Gastrocnemius medialis (tissue), 4 donors: ENCODE measurements at regions not wholly inside any gene's neighbourhood (a gene's known extent, or its start where the extent isn't known, plus 50 kb on each side); places are given as distances from the start of the nearest gene placed in this dataset.

Experiments
- ATAC-seq, 2 donors: fragments of 150-250 bp; one replicate each; pipeline ENCODE4 v1.9.1; 2016
- DNase-seq, 2 donors: peaks; one replicate each; pipeline ENCODE4 v3.0.0-alpha.2; 2019
- H3K27ac ChIP-seq, 4 donors: fragments of 200-600 bp; sonication (generic); 1 replicate in 1 of 4; 2 replicates in 3 of 4; pipeline ENCODE4 v1.5.1; 2016 to 2018; ENCODE audit warnings: mild to moderate bottlenecking in 2 of 4, moderate library complexity in 1 of 4
- H3K27me3 ChIP-seq, 3 donors: fragments of 200-600 bp; sonication (generic) in 2 of 3; 1 replicate in 1 of 3; 2 replicates in 2 of 3; pipeline versions ENCODE4 v1.5.1 to v1.6.0; 2016 to 2019; ENCODE audit warnings: mild to moderate bottlenecking in 1 of 3, moderate library complexity in 1 of 3
- H3K36me3 ChIP-seq, 2 donors: fragments of 200-600 bp; sonication (generic) in 1 of 2; one replicate each; pipeline ENCODE4 v1.5.1; 2017 to 2018
- H3K4me1 ChIP-seq, 2 donors: fragments of 200-600 bp; sonication (generic) in 1 of 2; one replicate each; pipeline ENCODE4 v1.5.1; 2016 to 2017; ENCODE audit warnings: mild to moderate bottlenecking in 2 of 2
- H3K4me3 ChIP-seq, 4 donors: fragments of 200-600 bp; sonication (generic) in 3 of 4; 1 replicate in 1 of 4; 2 replicates in 3 of 4; pipeline ENCODE4 v1.5.1; 2016 to 2019; ENCODE audit warnings: mild to moderate bottlenecking in 2 of 4
- H3K9me3 ChIP-seq, 3 donors: fragments of 200-600 bp; sonication (generic) in 2 of 3; 1 replicate in 1 of 3; 2 replicates in 2 of 3; pipeline ENCODE4 v1.5.1; 2016 to 2019
- POLR2A ChIP-seq, 2 donors: fragments of 450-650 bp; IDR thresholded peaks; one replicate each; pipeline ENCODE4 v1.6.1; 2017; ENCODE audit warnings: antibody characterized with exemption in 2 of 2, mild to moderate bottlenecking in 2 of 2, moderate library complexity in 2 of 2
- in situ Hi-C, 4 donors: fragments of 200-750 bp; cut with MboI; loops; one replicate each; pipeline versions ENCODE4 v1.15.0 to v1.8.0; 2017; ENCODE audit warnings: low sequenced_read_pairs in 4 of 4
- intact Hi-C: fragments of 100-400 bp; cut with DNase I; formaldehyde crosslinking; loops from one replicate; pipeline ENCODE4 v1.15.1; 2023; ENCODE audit warnings: low total_unique reads
- TF ChIP-seq, protein P1 (sequence below), 5 experiments: fragments of 450-650 bp in 3 of 5; fragments of 200-600 bp in 2 of 5; sonication (generic) in 2 of 5; IDR thresholded peaks in 4 of 5; conservative IDR thresholded peaks in 1 of 5; 1 replicate in 4 of 5; 2 replicates in 1 of 5; pipeline ENCODE4 v1.5.1; 2016 to 2019; ENCODE audit warnings: antibody characterized with exemption in 5 of 5, mild to moderate bottlenecking in 3 of 5, moderate library complexity in 3 of 5

DNA sequence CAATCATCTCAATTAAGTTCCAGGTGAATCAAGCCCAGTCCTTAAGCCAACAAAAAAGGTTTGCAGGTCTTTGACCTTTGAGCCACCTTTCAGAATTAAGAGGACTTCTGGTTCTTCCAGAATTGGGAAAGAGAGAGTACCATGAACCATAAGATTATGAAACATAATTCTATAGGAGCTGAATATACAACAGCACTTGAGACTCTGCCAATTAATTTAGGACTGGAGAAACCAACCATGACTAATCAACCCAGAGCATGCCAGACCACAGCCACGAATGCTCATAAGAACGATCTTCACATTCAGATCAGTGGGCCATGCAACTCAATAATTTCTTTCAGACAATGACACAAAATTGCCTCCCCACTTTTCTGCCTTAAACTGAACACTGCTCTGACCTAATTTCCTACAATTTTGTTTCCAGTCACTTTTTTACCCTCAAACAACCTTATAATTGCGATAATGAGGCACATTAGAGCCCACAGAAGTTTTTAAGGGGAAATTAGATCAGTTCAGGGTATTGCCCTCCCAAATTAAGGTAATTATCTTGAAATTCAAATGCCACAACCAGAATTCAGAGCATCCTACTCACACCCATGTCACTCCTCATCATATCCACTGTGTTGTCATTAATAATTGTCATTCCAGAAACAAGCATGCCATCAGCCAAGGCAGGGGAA is 213.4 kb downstream of the ATPSCKMT start:
- DNase-seq = no peak

DNA sequence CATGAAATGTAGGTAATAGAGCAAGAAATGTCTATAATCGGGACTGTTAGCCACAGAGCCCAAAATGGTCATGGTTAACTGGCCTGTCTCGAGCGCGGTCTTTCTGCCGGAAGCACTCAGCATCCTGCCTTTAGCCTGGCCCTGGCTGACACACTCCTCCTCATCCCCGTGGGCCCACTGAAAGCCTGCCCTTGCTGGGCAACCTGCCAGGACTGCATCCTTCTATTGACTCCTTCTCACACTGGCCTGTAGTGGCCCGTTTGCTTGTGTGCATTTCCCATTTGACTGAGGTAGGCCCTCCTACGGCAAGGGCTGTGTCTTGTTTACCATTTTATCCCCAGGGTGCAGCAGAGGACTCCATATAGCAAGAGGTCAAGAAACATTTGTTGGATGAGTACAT is 215.7 kb downstream of the ATPSCKMT start:
- no peaks in the 10 kb centered on the region for H3K36me3 ChIP-seq
- intact Hi-C loops (no loop called here), in situ Hi-C loops (no loop called here)
- H3K4me3 ChIP-seq = no peak overlapping the region
- no peaks in the 10 kb centered on the region for H3K27me3 ChIP-seq
- TF ChIP-seq POLR2A (IDR thresholded peaks at IDR 0.05) = no peak
- no peaks in the 10 kb centered on the region for H3K4me1 ChIP-seq
- ATAC-seq = no peak
- H3K27ac ChIP-seq = no peak overlapping the region
- no peak for DNase-seq
- H3K9me3 ChIP-seq = no peaks in the 10 kb centered on the region

More for the DNA sequence above, 213.4 kb downstream of the ATPSCKMT start:
- intact Hi-C loops = no loop called here
- Histone ChIP-seq H3K27me3 (no peaks in the 10 kb centered on the region), H3K27ac (no peak overlapping the region), H3K9me3 (no peaks in the 10 kb centered on the region), H3K4me1 (no peaks in the 10 kb centered on the region), H3K36me3 (no peaks in the 10 kb centered on the region), H3K4me3 (no peak overlapping the region)
- ATAC-seq = no peak
- TF ChIP-seq, protein P1, sequence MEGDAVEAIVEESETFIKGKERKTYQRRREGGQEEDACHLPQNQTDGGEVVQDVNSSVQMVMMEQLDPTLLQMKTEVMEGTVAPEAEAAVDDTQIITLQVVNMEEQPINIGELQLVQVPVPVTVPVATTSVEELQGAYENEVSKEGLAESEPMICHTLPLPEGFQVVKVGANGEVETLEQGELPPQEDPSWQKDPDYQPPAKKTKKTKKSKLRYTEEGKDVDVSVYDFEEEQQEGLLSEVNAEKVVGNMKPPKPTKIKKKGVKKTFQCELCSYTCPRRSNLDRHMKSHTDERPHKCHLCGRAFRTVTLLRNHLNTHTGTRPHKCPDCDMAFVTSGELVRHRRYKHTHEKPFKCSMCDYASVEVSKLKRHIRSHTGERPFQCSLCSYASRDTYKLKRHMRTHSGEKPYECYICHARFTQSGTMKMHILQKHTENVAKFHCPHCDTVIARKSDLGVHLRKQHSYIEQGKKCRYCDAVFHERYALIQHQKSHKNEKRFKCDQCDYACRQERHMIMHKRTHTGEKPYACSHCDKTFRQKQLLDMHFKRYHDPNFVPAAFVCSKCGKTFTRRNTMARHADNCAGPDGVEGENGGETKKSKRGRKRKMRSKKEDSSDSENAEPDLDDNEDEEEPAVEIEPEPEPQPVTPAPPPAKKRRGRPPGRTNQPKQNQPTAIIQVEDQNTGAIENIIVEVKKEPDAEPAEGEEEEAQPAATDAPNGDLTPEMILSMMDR (IDR thresholded peaks at IDR 0.05 in 4 of 5, conservative IDR thresholded peaks at IDR 0.05 in 1 of 5) = no peak
- TF ChIP-seq POLR2A (IDR thresholded peaks at IDR 0.05) = no peak
- in situ Hi-C loops = no loop called here

DNA sequence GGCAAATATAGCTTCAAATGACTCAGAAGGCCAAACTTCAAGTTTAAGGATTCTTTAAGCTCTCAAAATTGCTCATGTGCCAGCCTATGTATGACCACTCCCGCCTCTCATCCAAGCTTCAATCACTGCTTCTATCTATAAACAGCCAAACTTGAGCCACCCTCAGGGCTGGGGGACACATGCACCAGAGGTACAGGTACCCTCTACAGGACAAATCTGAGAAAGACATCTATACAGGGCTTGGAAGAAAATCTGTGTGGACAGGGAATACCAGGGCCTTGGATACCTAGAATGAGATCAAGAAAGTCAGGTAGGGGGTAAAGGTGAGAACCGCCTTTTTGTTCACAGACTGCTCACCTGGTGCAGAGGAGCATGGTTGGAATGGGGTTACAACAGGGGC is 217.9 kb downstream of the ATPSCKMT start:
- in situ Hi-C loops = no loop called here
- no peaks in the 10 kb centered on the region for H3K4me1 ChIP-seq
- H3K27ac ChIP-seq = no peak overlapping the region
- H3K36me3 ChIP-seq = no peaks in the 10 kb centered on the region
- no peaks in the 10 kb centered on the region for H3K9me3 ChIP-seq
- ATAC-seq (no peak), DNase-seq (no peak)
- no peak for TF ChIP-seq POLR2A (IDR thresholded peaks at IDR 0.05)
- TF ChIP-seq, protein P1 (IDR thresholded peaks at IDR 0.05 in 4 of 5, conservative IDR thresholded peaks at IDR 0.05 in 1 of 5) = no peak
- intact Hi-C loops = no loop called here
- no peak overlapping the region for H3K4me3 ChIP-seq
- H3K27me3 ChIP-seq = no peaks in the 10 kb centered on the region

DNA sequence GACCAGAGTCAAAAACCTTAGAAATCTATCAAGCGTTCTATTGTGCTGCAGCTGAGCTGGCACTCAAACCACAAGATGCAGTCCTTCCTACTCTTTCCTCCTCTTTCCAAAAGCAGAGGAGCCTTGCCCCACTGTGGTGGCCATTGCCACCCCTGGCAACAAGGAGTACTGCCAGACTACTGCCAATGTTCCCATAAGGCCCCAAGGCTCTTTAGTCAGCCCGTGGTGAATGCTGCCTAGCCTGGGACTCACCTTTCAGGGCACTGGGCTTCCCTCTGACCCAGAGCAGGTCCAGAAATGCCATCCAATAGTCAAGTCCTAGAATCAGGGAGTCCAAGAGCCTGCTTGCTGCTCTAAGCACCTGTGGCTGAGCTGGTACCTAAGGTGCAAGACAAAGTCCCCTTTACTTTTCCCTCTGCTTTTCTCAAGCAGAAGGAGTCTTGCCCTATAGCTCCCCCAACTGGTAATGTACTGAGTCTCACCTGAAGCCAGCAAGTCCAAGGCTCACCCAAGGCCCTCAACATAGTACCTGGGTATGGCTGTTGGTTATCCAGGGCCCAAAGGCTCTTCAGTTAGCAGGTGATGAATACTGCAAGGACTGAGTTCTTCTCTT is 219.4 kb downstream of the ATPSCKMT start:
- in situ Hi-C loops = no loop called here
- Histone ChIP-seq H3K27me3 (no peaks in the 10 kb centered on the region), H3K4me1 (no peaks in the 10 kb centered on the region), H3K27ac (no peak overlapping the region), H3K36me3 (no peaks in the 10 kb centered on the region), H3K9me3 (no peaks in the 10 kb centered on the region), H3K4me3 (no peak overlapping the region)
- no peak for DNase-seq
- TF ChIP-seq, protein P1 (IDR thresholded peaks at IDR 0.05 in 4 of 5, conservative IDR thresholded peaks at IDR 0.05 in 1 of 5) = no peak
- TF ChIP-seq POLR2A (IDR thresholded peaks at IDR 0.05) = no peak
- intact Hi-C loops = no loop called here
- no peak for ATAC-seq

DNA sequence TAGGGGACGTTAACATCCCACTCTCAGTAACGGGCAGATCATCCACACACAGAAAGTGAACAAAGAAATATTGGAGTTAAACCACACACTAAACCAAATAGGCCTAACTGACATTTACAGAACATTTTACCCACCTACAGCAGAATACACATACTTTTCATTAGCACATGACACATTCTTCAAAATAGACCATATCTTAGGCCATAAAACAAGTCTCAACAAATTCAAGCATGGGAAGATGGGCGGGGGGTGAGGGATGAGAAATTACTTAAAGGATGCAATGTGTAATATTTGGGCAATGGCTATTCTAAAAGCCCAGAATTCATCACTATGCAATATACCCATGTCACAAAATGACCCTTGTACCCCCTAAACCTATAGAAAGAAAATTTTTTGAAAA is 226.2 kb downstream of the ATPSCKMT start:
- TF ChIP-seq POLR2A (IDR thresholded peaks at IDR 0.05) = no peak
- TF ChIP-seq, protein P1 (IDR thresholded peaks at IDR 0.05 in 4 of 5, conservative IDR thresholded peaks at IDR 0.05 in 1 of 5) = no peak
- Histone ChIP-seq H3K4me3 (no peak overlapping the region), H3K4me1 (no peaks in the 10 kb centered on the region), H3K36me3 (no peaks in the 10 kb centered on the region), H3K27me3 (no peaks in the 10 kb centered on the region), H3K27ac (no peak overlapping the region), H3K9me3 (peaks cover 0 to 5% (median 0%) of the 10 kb centered on the region in 3 donors)
- intact Hi-C loops = no loop called here
- DNase-seq (no peak), ATAC-seq (no peak)
- in situ Hi-C loops = no loop called here
